IMR-90 (cell line): ENCODE measurements at regions not wholly inside any gene's neighbourhood (a gene's known extent, or its start where the extent isn't known, plus 50 kb on each side); places are given as distances from the start of the nearest gene placed in this dataset.

ENCODE experiments used
- ATAC-seq: fragments of 200-7000 bp; cut with Tn5 transposase; 2 replicates; pipeline ENCODE4 v1.9.1; 2020; ENCODE audit warnings: low read depth, mild to moderate bottlenecking, moderate library complexity
- BruUV-seq: library from RNA; stranded (reverse); fragments of 400-500 nt; replicated peaks from 2 replicates; lab custom pipeline; 2021; lab: Mats Ljungman, UMichigan
- CTCF ChIA-PET: fragments of 300-600 bp; formaldehyde crosslinking; extraction: SDS; loops from one replicate; lab custom pipeline; 2021; ENCODE audit warnings: antibody characterized with exemption; lab: Yijun Ruan, JAX
- POLR2A ChIA-PET: fragments of 300-600 bp; sonication (Branson Sonifier 250); formaldehyde crosslinking; loops from one replicate; lab custom pipeline; 2022; ENCODE audit warnings: antibody characterized with exemption; ENCODE audit not compliant: unreplicated experiment; lab: Charles Lee
- DNase-seq: peaks from one replicate; pipeline ENCODE4 v3.0.0; 2013
- H2AFZ ChIP-seq: replicated peaks from 2 replicates; pipeline ENCODE3; 2013; ENCODE audit warnings: low read length, mild to moderate bottlenecking; ENCODE audit not compliant: poor library complexity
- H2AK5ac ChIP-seq: 2 replicates; pipeline ENCODE4 v1.6.1; 2013; ENCODE audit warnings: low read depth, low read length, inconsistent platforms
- H2AK9ac ChIP-seq: replicated peaks from 2 replicates; pipeline ENCODE3; 2013; ENCODE audit warnings: mild to moderate bottlenecking, low read depth, low read length, moderate library complexity; ENCODE audit not compliant: poor library complexity
- H2BK120ac ChIP-seq: 2 replicates; pipeline ENCODE4 v1.6.1; 2013; ENCODE audit warnings: low read depth, low read length, inconsistent platforms
- H2BK15ac ChIP-seq: 3 replicates; pipeline ENCODE4 v1.6.1; 2013; ENCODE audit warnings: low read depth, low read length, inconsistent platforms
- H2BK20ac ChIP-seq: 2 replicates; pipeline ENCODE4 v1.6.1; 2013; ENCODE audit warnings: low read depth, mild to moderate bottlenecking, inconsistent platforms, low read length, moderate library complexity
- H2BK5ac ChIP-seq: 2 replicates; pipeline ENCODE4 v1.6.1; 2013; ENCODE audit warnings: mild to moderate bottlenecking, low read depth, low read length, inconsistent platforms; ENCODE audit not compliant: poor library complexity, severe bottlenecking
- H3K14ac ChIP-seq: replicated peaks from 2 replicates; pipeline ENCODE4 v1.6.1; 2013; ENCODE audit warnings: low read depth, low read length, inconsistent platforms
- H3K18ac ChIP-seq: 2 replicates; pipeline ENCODE4 v1.6.1; 2013; ENCODE audit warnings: low read depth, low read length, control low read depth
- H3K23ac ChIP-seq: 2 replicates; pipeline ENCODE4 v1.6.1; 2013; ENCODE audit warnings: low read depth, low read length, inconsistent platforms
- H3K27ac ChIP-seq: 2 replicates; pipeline ENCODE4 v1.5.1; 2013; ENCODE audit warnings: mild to moderate bottlenecking, control low read depth, low read length; ENCODE audit not compliant: insufficient read depth
- H3K27me3 ChIP-seq: 2 replicates; pipeline ENCODE4 v1.6.1; 2013; ENCODE audit warnings: low read length; ENCODE audit not compliant: control insufficient read depth, insufficient read depth
- H3K36me3 ChIP-seq: 2 replicates; pipeline ENCODE4 v1.6.1; 2013; ENCODE audit warnings: low read length, mixed read lengths; ENCODE audit not compliant: control insufficient read depth, insufficient read depth
- H3K4ac ChIP-seq: 2 replicates; pipeline ENCODE4 v1.6.1; 2013; ENCODE audit warnings: low read depth, low read length, inconsistent platforms
- H3K4me1 ChIP-seq: 2 replicates; pipeline ENCODE4 v1.6.1; 2013; ENCODE audit warnings: low read length, mixed read lengths; ENCODE audit not compliant: control insufficient read depth, insufficient read depth
- H3K4me2 ChIP-seq: 2 replicates; pipeline ENCODE4 v1.6.1; 2013; ENCODE audit warnings: low read depth, mild to moderate bottlenecking, control low read depth, low read length, moderate library complexity
- H3K4me3 ChIP-seq: 2 replicates; pipeline ENCODE4 v1.5.1; 2013; ENCODE audit warnings: low read depth, mild to moderate bottlenecking, control low read depth, low read length, moderate library complexity; ENCODE audit not compliant: insufficient read depth
- H3K56ac ChIP-seq: 2 replicates; pipeline ENCODE4 v1.6.1; 2013; ENCODE audit warnings: low read length, inconsistent platforms; ENCODE audit not compliant: insufficient read depth; ENCODE audit errors: extremely low read depth
- H3K79me1 ChIP-seq, 2 experiments: 2 replicates each; pipeline ENCODE4 v1.6.1; 2013; ENCODE audit warnings: low read length in 2 of 2, inconsistent platforms in 1 of 2, low read depth in 1 of 2
- H3K9ac ChIP-seq: 2 replicates; pipeline ENCODE4 v1.6.1; 2013; ENCODE audit warnings: low read depth, low read length, control low read depth
- H3K9me1 ChIP-seq: 2 replicates; pipeline ENCODE4 v1.6.1; 2013; ENCODE audit warnings: low read length, inconsistent platforms; ENCODE audit not compliant: insufficient read depth
- H3K9me3 ChIP-seq: 2 replicates; pipeline ENCODE4 v1.6.1; 2013; ENCODE audit warnings: low read length; ENCODE audit not compliant: control insufficient read depth, insufficient read depth
- H4K20me1 ChIP-seq: 2 replicates; pipeline ENCODE4 v1.6.1; 2013; ENCODE audit warnings: low read length, inconsistent platforms; ENCODE audit not compliant: insufficient read depth
- H4K5ac ChIP-seq: 2 replicates; pipeline ENCODE4 v1.6.1; 2013; ENCODE audit warnings: mild to moderate bottlenecking, low read depth, low read length, control low read depth
- H4K8ac ChIP-seq, 2 experiments: 2 replicates each; pipeline ENCODE4 v1.6.1; 2013; ENCODE audit warnings: low read depth in 2 of 2, low read length in 2 of 2, control low read depth in 1 of 2, inconsistent platforms in 1 of 2
- H4K91ac ChIP-seq: 2 replicates; pipeline ENCODE4 v1.6.1; 2013; ENCODE audit warnings: low read depth, low read length, inconsistent platforms; ENCODE audit not compliant: insufficient read depth
- CEBPB ChIP-seq: IDR thresholded peaks from 2 replicates; pipeline ENCODE4 v1.6.1; 2012; ENCODE audit warnings: low read depth, low read length, improper control_type of control experiment
- RCOR1 ChIP-seq: IDR thresholded peaks from 2 replicates; pipeline ENCODE4 v1.6.1; 2012; ENCODE audit warnings: mild to moderate bottlenecking, low read length, improper control_type of control experiment; ENCODE audit not compliant: insufficient replicate concordance
- WGBS, 2 experiments: methylation state at CpG; one replicate each; pipeline versions ENCODE4 v1.1.5 to v1.1.7; 2013; ENCODE audit warnings: missing lambda C conversion rate in 2 of 2; ENCODE audit not compliant: insufficient read length in 1 of 2; ENCODE audit errors: extremely low coverage in 2 of 2; 5-methylcytosine and 5-hydroxymethylcytosine counted together
- dilution Hi-C: fragments of 300-500 bp; cut with HindIII; formaldehyde crosslinking; loops from one replicate; pipeline ENCODE4 v1.14.3; 2018; ENCODE audit warnings: low sequenced_read_pairs; ENCODE audit not compliant: unreplicated experiment
- in situ Hi-C: fragments of 300-500 bp; cut with MboI; formaldehyde crosslinking; loops from 3 replicates; pipeline ENCODE4 v1.14.3; 2019; ENCODE audit warnings: low sequenced_read_pairs, inconsistent platforms, mixed read lengths
- intact Hi-C: fragments of 100-400 bp; cut with micrococcal nuclease; formaldehyde crosslinking; loops from 2 replicates; pipeline ENCODE4 v1.10.0; 2022

DNA sequence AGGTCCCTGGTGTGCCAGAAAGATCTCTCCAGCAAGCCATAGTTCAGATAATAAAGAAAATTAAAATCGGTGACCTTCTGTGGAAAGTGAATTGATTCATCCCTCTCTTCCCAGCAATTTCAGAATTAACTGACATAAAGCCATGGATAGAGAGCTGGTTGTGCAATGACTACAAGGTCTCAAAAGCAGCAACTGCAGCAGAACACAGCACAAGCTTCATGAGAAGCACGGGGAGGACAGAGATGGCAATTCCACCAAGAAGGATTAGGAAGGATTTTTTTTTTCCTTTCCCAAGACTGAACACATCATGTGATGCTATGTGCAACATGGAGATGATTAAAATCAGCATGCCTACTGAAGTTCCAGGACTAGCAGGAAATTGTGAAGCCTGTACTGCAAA is 154.9 kb upstream of the PLEKHG7 start:
- Histone ChIP-seq H3K79me1 (no peaks in the 10 kb centered on the region), H2BK120ac (no peak overlapping the region), H3K36me3 (no peaks in the 10 kb centered on the region), H2BK15ac (no peak overlapping the region), H2AK9ac (no peak overlapping the region), H3K18ac (no peak overlapping the region), H3K4me1 (peaks cover 6% of the 10 kb centered on the region), H4K5ac (no peak overlapping the region), H3K27me3 (no peaks in the 10 kb centered on the region), H2AK5ac (no peak overlapping the region), H2BK5ac (no peak overlapping the region), H3K56ac (no peak overlapping the region), H3K4me2 (no peak overlapping the region), H3K23ac (no peak overlapping the region), H2AFZ (no peak overlapping the region), H4K20me1 (no peaks in the 10 kb centered on the region), H3K4ac (no peak overlapping the region), H3K9me1 (peaks cover 6% of the 10 kb centered on the region; the same call in 1 of the 2 replicates), H3K27ac (no peak overlapping the region), H3K14ac (no peak overlapping the region), H2BK20ac (no peak overlapping the region), H3K9me3 (no peaks in the 10 kb centered on the region), H3K9ac (no peak overlapping the region), H4K8ac (no peak overlapping the region), H4K91ac (no peak overlapping the region), H3K4me3 (no peak overlapping the region)
- intact Hi-C loops: no loop called here
- TF ChIP-seq CEBPB (0 out of 2 replicates have a peak, but pooled peaks have one; percentile 18), RCOR1 (no peak)
- in situ Hi-C loops: no loop called here
- ChIA-PET POLR2A (no interaction called here), CTCF (no interaction called here)
- BruUV-seq: no TSS peak
- ATAC-seq (no peak), DNase-seq (no peak)
- WGBS, 2 experiments: no CpG with 5 or more reads among the region's 2 CpGs
- dilution Hi-C loops: no loop called here
